Fibroblast of mammary gland (primary cell): ENCODE measurements at regions not wholly inside any gene's neighbourhood (a gene's known extent, or its start where the extent isn't known, plus 50 kb on each side); places are given as distances from the start of the nearest gene placed in this dataset.

Source experiments
- DNase-seq: peaks from one replicate; pipeline ENCODE4 v3.0.0-alpha.2; 2010; ENCODE audit warnings: low read depth
- H3K4me3 ChIP-seq: 2 replicates; pipeline ENCODE4 v1.5.1; 2011; ENCODE audit warnings: low read depth, mild to moderate bottlenecking, low read length, moderate library complexity; ENCODE audit not compliant: control insufficient read depth
- TF ChIP-seq, protein P1 (sequence below): conservative IDR thresholded peaks from 2 replicates; pipeline ENCODE4 v1.5.1; 2011; ENCODE audit warnings: low read depth, low read length, inconsistent platforms; ENCODE audit not compliant: control insufficient read depth, insufficient read depth

DNA sequence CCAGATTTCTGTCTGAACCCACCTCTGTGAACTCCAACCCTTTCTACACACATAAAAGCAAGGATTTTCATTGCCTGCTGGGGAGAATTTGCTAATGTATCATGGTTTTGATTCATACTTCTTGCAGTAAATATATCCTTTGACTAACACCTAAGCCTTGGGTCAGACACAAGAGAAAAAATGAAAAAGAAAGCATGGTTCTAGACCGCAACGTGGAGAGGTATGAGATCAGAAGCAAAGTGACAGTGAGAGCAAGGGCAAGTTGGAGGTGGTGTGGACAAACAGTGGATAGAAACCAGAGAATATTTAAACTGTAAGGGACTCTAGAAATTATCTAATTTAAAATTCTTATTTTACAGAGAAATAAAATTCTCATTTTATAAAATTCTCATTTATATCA lies 212.9 kb upstream of the SEMA6A start:
- H3K4me3 ChIP-seq: no peak overlapping the region
- TF ChIP-seq, protein P1, sequence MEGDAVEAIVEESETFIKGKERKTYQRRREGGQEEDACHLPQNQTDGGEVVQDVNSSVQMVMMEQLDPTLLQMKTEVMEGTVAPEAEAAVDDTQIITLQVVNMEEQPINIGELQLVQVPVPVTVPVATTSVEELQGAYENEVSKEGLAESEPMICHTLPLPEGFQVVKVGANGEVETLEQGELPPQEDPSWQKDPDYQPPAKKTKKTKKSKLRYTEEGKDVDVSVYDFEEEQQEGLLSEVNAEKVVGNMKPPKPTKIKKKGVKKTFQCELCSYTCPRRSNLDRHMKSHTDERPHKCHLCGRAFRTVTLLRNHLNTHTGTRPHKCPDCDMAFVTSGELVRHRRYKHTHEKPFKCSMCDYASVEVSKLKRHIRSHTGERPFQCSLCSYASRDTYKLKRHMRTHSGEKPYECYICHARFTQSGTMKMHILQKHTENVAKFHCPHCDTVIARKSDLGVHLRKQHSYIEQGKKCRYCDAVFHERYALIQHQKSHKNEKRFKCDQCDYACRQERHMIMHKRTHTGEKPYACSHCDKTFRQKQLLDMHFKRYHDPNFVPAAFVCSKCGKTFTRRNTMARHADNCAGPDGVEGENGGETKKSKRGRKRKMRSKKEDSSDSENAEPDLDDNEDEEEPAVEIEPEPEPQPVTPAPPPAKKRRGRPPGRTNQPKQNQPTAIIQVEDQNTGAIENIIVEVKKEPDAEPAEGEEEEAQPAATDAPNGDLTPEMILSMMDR: no peak
- no peak for DNase-seq

GRCh38 chr5:116785106-116785505 lies 210.5 kb upstream of the SEMA6A start:
- TF ChIP-seq, protein P1: no peak
- H3K4me3 ChIP-seq: no peak overlapping the region
- DNase-seq: no peak

GRCh38 chr5:116779846-116780245 lies 205.2 kb upstream of the SEMA6A start:
- H3K4me3 ChIP-seq: no peak overlapping the region
- TF ChIP-seq, protein P1: no peak
- DNase-seq: no peak

- no peak overlapping the region for H3K4me3 ChIP-seq
- TF ChIP-seq, protein P1: no peak
- DNase-seq: no peak
Measured at GRCh38 chr5:116778651-116779280, 204.1 kb upstream of the SEMA6A start.

DNA sequence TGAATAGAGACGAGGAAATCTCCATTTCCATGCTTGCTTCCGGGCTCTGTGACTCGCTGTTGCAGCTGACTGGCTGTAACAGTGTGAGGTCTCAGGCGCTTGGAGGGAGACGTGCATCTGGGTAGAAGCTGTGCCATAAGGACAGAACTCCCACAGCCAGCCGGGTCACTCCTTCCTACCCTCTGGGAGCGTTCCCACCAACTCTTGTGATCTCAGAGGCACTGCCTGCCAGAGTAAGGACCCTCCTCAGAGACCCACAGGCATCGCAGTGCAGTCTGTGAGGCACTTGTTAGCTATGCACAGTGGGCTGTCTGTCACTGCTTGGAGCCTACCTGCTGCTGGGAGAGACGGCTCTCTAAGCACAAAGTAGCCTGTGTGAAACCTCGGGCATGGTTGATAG lies 203.4 kb upstream of the SEMA6A start:
- TF ChIP-seq, protein P1: no peak
- no peak overlapping the region for H3K4me3 ChIP-seq
- no peak for DNase-seq

GRCh38 chr5:116773926-116774325 lies 199.3 kb upstream of the SEMA6A start:
- DNase-seq: no peak
- TF ChIP-seq, protein P1: no peak
- H3K4me3 ChIP-seq: no peak overlapping the region

DNA sequence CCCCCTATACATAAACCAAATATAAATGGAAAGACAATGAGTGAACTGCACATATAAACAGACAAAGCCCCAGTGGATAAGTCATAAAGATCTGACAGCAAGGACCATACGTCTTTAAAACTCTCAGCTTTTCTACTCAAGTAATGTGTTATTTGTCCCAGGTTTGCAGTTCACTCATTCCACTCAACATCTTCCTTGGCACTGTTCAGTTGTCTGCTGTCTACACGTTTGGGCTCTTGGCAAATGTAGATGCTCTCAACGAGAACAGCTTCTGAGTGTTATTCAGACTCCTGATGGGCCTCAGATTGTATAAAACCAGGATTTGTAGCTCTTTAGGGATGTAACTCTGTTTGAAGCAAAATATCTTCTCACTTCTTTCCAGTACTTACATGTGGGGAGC lies 198.2 kb upstream of the SEMA6A start:
- TF ChIP-seq, protein P1: no peak
- no peak overlapping the region for H3K4me3 ChIP-seq
- DNase-seq: no peak
